ENCODE measurements at regions not wholly inside any gene's neighbourhood (a gene's known extent, or its start where the extent isn't known, plus 50 kb on each side); places are given as distances from the start of the nearest gene placed in this dataset.
"Not testable (repeated sequence)": the region's sequence is repeated elsewhere in the genome, so short reads cannot be mapped to it uniquely, and the experiment has no call there.

DNA sequence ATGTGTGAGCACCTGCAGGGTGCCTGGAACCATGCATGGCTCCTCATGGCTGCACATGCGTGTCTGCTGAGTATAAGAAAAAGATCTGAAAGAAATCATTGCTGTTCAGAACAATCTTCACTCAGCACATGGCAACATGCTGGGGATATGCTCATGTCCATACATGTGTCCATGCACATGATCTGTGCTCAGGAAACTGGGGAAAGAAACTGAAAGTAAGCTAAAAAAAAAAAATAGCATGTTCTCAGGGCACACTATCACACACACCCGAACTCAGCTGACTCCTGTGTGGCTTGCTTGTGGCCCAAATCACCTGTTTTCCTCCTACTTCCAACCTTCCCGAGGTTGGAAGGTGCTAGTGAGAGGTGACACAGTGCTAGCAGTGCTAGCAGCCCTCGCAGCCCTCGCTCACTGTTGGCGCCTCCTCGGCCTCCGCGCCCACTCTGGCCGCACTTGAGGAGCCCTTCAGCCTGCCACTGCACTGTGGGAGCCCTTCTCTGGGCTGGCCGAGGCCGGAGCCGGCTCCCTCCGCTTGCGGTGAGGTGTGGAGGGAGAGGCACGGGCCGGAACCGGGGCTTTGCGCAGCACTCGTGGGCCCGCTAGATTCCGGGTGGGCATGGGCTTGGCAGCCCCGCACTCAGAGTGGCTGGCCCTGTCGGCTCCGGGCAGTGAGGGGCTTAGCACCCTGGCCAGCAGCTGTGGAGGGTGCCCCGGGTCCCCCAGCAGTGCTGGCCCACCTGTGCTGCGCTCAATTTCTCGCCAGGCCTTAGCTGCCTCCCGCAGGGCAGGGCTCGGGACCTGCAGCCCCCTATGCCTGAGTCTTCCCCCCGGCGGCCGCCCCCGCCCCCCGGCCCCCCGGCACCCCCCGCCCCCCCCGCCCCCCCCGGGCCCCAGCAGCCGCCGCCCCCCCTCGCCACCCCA, 76.0 kb downstream of the GADD45G start:
- RAD21 ChIA-PET (ENCODE audit: low non-redundant PET in 1 of 2, low total read pairs in 2 of 2, uncharacterized antibody in 2 of 2, unreplicated experiment in 2 of 2) = no interaction called here

DNA sequence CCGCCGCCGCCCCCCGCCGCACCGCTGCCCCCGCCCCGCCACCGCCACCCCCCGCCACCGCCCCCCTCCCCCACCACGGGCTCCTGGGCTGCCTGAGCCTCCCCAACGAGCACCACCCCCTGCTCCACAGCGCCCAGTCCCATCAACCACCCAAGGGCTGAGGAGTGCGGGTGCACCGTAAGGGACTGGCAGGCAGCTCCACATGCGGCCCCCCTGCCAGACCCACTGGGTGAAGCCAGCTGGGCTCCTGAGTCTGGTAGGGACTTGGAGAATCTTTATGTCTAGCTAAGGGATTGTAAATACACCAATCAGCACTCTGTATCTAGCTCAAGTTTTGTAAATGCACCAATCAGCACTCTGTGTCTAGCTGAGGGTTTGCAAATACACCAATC, 76.7 kb downstream of the GADD45G start:
- intact Hi-C loops (cut with micrococcal nuclease); H3K27ac ChIP-seq (ENCODE audit: low read depth, low read length); H3K79me2 ChIP-seq (ENCODE audit: insufficient read depth, low read length); H3K9me2 ChIP-seq (ENCODE audit: insufficient read depth); CTCF ChIA-PET; H3K9me3 ChIP-seq (ENCODE audit: control insufficient read depth in 1 of 2, insufficient read depth in 1 of 2, low read depth in 1 of 2, low read length in 2 of 2); H3K4me3 ChIP-seq (replicated peaks in 1 of 2; ENCODE audit: low read depth in 1 of 2, low read length in 2 of 2); H3K36me3 ChIP-seq (ENCODE audit: control insufficient read depth in 1 of 2, insufficient read depth in 2 of 2, low read length in 2 of 2); H2AFZ ChIP-seq (ENCODE audit: low read depth, low read length, poor library complexity, severe bottlenecking); H3K4me2 ChIP-seq (ENCODE audit: low read length); POLR2A ChIA-PET; H3K9ac ChIP-seq (ENCODE audit: low read length); ATAC-seq; DNase-seq (ENCODE audit: low read depth, low spot score); H3K4me1 ChIP-seq (ENCODE audit: control insufficient read depth in 1 of 2, insufficient read depth in 2 of 2, low read length in 2 of 2); BruUV-seq (replicated peaks); H4K20me1 ChIP-seq (ENCODE audit: insufficient read depth); H3K27me3 ChIP-seq (ENCODE audit: insufficient read depth, low read length); RAD21 ChIA-PET (ENCODE audit: low non-redundant PET in 1 of 2, low total read pairs in 2 of 2, uncharacterized antibody in 2 of 2, unreplicated experiment in 2 of 2): not testable (repeated sequence)

More for the DNA sequence above, 76.0 kb downstream of the GADD45G start:
- Histone ChIP-seq H3K4me2 (ENCODE audit: low read length) (no peak overlapping the region), H3K9ac (ENCODE audit: low read length) (no peak overlapping the region), H4K20me1 (ENCODE audit: insufficient read depth) (no peaks in the 10 kb centered on the region), H3K27ac (ENCODE audit: low read depth, low read length) (no peak overlapping the region), H3K9me2 (ENCODE audit: insufficient read depth) (no peaks in the 10 kb centered on the region), H3K36me3 (ENCODE audit: control insufficient read depth in 1 of 2, insufficient read depth in 2 of 2, low read length in 2 of 2) (no peaks in the 10 kb centered on the region), H3K79me2 (ENCODE audit: insufficient read depth, low read length) (no peaks in the 10 kb centered on the region), H3K4me3 (replicated peaks in 1 of 2; ENCODE audit: low read depth in 1 of 2, low read length in 2 of 2) (no peak overlapping the region), H2AFZ (ENCODE audit: low read depth, low read length, poor library complexity, severe bottlenecking) (no peak overlapping the region), H3K27me3 (ENCODE audit: insufficient read depth, low read length) (no peaks in the 10 kb centered on the region), H3K9me3 (ENCODE audit: control insufficient read depth in 1 of 2, insufficient read depth in 1 of 2, low read depth in 1 of 2, low read length in 2 of 2) (no peaks in the 10 kb centered on the region), H3K4me1 (ENCODE audit: control insufficient read depth in 1 of 2, insufficient read depth in 2 of 2, low read length in 2 of 2) (peaks cover 1 to 2% of the 10 kb centered on the region in 2 experiments; a peak in 1 of 4 replicates)
- CTCF ChIA-PET = no interaction called here
- intact Hi-C loops (cut with micrococcal nuclease) = no loop called here
- no peak for DNase-seq (ENCODE audit: low read depth, low spot score)
- POLR2A ChIA-PET = no interaction called here
- BruUV-seq (replicated peaks) = no TSS peak
- TF ChIP-seq EZH2 (IDR thresholded peaks at IDR 0.05) (no peak), TCF7L2 (IDR thresholded peaks at IDR 0.05; ENCODE audit: borderline replicate concordance, extremely low read depth, insufficient read depth, insufficient read length) (no peak), SIN3A (IDR thresholded peaks at IDR 0.05; ENCODE audit: low read depth) (no peak), POLR2AphosphoS5 (IDR thresholded peaks at IDR 0.05; ENCODE audit: low read depth, low read length) (no peak), YY1 (IDR thresholded peaks at IDR 0.05; ENCODE audit: extremely low read depth, insufficient replicate concordance, low read depth, low read length) (no peak)
- ATAC-seq = no peak
